Esophagus muscularis mucosa (tissue), 4 donors: ENCODE measurements at regions not wholly inside any gene's neighbourhood (a gene's known extent, or its start where the extent isn't known, plus 50 kb on each side); places are given as distances from the start of the nearest gene placed in this dataset.

ENCODE experiments used
- DNase-seq: peaks from one replicate; pipeline ENCODE4 v3.0.0-alpha.2; 2017; ENCODE audit errors: extremely low spot score
- H3K27ac ChIP-seq, 4 donors: fragments of 200-600 bp; sonication (generic); replicated peaks in 1 of 4; 1 replicate in 3 of 4; 2 replicates in 1 of 4; pipeline ENCODE4 v1.5.1; 2016 to 2019; ENCODE audit warnings: mild to moderate bottlenecking in 1 of 4
- H3K27me3 ChIP-seq, 4 donors: fragments of 200-600 bp; sonication (generic); one replicate each; pipeline versions ENCODE4 v1.5.1 to v1.6.0; 2016 to 2019
- H3K36me3 ChIP-seq, 4 donors: fragments of 200-600 bp; sonication (generic); one replicate each; pipeline ENCODE4 v1.5.1; 2016 to 2019
- H3K4me1 ChIP-seq, 4 donors: fragments of 200-600 bp; sonication (generic); one replicate each; pipeline ENCODE4 v1.5.1; 2016 to 2019
- H3K4me3 ChIP-seq, 4 donors: fragments of 200-600 bp; sonication (generic); 1 replicate in 2 of 4; 2 replicates in 2 of 4; pipeline ENCODE4 v1.5.1; 2016 to 2019; ENCODE audit warnings: mild to moderate bottlenecking in 4 of 4, moderate library complexity in 1 of 4
- H3K9me3 ChIP-seq, 4 donors: fragments of 200-600 bp; sonication (generic); 1 replicate in 3 of 4; 2 replicates in 1 of 4; pipeline ENCODE4 v1.5.1; 2016 to 2019
- CTCF ChIP-seq, 3 experiments: fragments of 200-600 bp in 2 of 3; fragments of 450-650 bp in 1 of 3; sonication (generic) in 2 of 3; IDR thresholded peaks; one replicate each; pipeline ENCODE4 v1.5.1; 2017 to 2019; ENCODE audit warnings: antibody characterized with exemption in 3 of 3, mild to moderate bottlenecking in 2 of 3, moderate library complexity in 1 of 3
- EP300 ChIP-seq: sonication (generic); formaldehyde crosslinking; IDR thresholded peaks from one replicate; pipeline ENCODE4 v1.6.1; 2017; ENCODE audit warnings: antibody characterized with exemption
- POLR2A ChIP-seq: fragments of 450-650 bp; IDR thresholded peaks from one replicate; pipeline ENCODE4 v1.6.1; 2017; ENCODE audit warnings: antibody characterized with exemption, moderate library complexity, mild to moderate bottlenecking, low read depth
- POLR2AphosphoS5 ChIP-seq, 2 donors: sonication (generic); formaldehyde crosslinking; IDR thresholded peaks; one replicate each; pipeline ENCODE4 v1.6.1; 2017; ENCODE audit warnings: antibody characterized with exemption in 2 of 2
- WGBS: methylation state at CpG from one replicate; pipeline ENCODE4 v1.1.5; 2018; 5-methylcytosine and 5-hydroxymethylcytosine counted together
- intact Hi-C: fragments of 100-400 bp; cut with DNase I; formaldehyde crosslinking; loops from one replicate; pipeline ENCODE4 v1.15.1; 2023

- Histone ChIP-seq H3K36me3 (no peaks in the 10 kb centered on the region), H3K27ac (no peak overlapping the region), H3K4me1 (no peaks in the 10 kb centered on the region), H3K9me3 (peaks cover 0 to 6% (median 0%) of the 10 kb centered on the region in 4 donors), H3K4me3 (no peak overlapping the region), H3K27me3 (peaks cover 0 to 5% (median 0%) of the 10 kb centered on the region in 4 donors)
- 86% methylated on average over 3 of the region's 3 CpGs for WGBS
- intact Hi-C loops = no loop called here
- no peak for TF ChIP-seq POLR2AphosphoS5 (IDR thresholded peaks at IDR 0.05)
- TF ChIP-seq CTCF (IDR thresholded peaks at IDR 0.05) = no peak
- no peak for TF ChIP-seq EP300
- no peak for TF ChIP-seq POLR2A
- DNase-seq = no peak
Observed at GRCh38 chr21:35477622-35478021, 428.5 kb upstream of the RUNX1 start.

- Histone ChIP-seq H3K9me3 (peaks cover 0 to 6% (median 0%) of the 10 kb centered on the region in 4 donors), H3K27ac (no peak overlapping the region), H3K4me3 (no peak overlapping the region), H3K27me3 (peaks cover 0 to 5% (median 0%) of the 10 kb centered on the region in 4 donors), H3K4me1 (no peaks in the 10 kb centered on the region), H3K36me3 (no peaks in the 10 kb centered on the region)
- intact Hi-C loops = no loop called here
- no peak for DNase-seq
- no peak for TF ChIP-seq POLR2AphosphoS5 (IDR thresholded peaks at IDR 0.05)
- TF ChIP-seq EP300 = no peak
- TF ChIP-seq POLR2A = no peak
- no peak for TF ChIP-seq CTCF (IDR thresholded peaks at IDR 0.05)
- WGBS = 35% methylated on average over 9 of the region's 9 CpGs
Observed at GRCh38 chr21:35476621-35477395, 427.7 kb upstream of the RUNX1 start.

GRCh38 chr21:35475762-35476161, 426.7 kb upstream of the RUNX1 start:
- TF ChIP-seq POLR2A = no peak
- no peak for TF ChIP-seq CTCF (IDR thresholded peaks at IDR 0.05)
- no peak for TF ChIP-seq POLR2AphosphoS5 (IDR thresholded peaks at IDR 0.05)
- TF ChIP-seq EP300 = no peak
- intact Hi-C loops = no loop called here
- no peaks in the 10 kb centered on the region for H3K36me3 ChIP-seq
- peaks cover 0 to 6% (median 0%) of the 10 kb centered on the region in 4 donors for H3K9me3 ChIP-seq
- 31% methylated on average over 4 of the region's 4 CpGs for WGBS
- no peak overlapping the region for H3K27ac ChIP-seq
- no peaks in the 10 kb centered on the region for H3K4me1 ChIP-seq
- DNase-seq = no peak
- H3K27me3 ChIP-seq = peaks cover 0 to 5% (median 0%) of the 10 kb centered on the region in 4 donors
- H3K4me3 ChIP-seq = no peak overlapping the region

- no peaks in the 10 kb centered on the region for H3K4me1 ChIP-seq
- intact Hi-C loops = no loop called here
- TF ChIP-seq POLR2A (no peak), EP300 (no peak), POLR2AphosphoS5 (IDR thresholded peaks at IDR 0.05) (no peak), CTCF (IDR thresholded peaks at IDR 0.05) (no peak)
- no peak overlapping the region for H3K4me3 ChIP-seq
- no peak for DNase-seq
- no peak overlapping the region for H3K27ac ChIP-seq
- H3K27me3 ChIP-seq = peaks cover 0 to 5% (median 0%) of the 10 kb centered on the region in 4 donors
- H3K9me3 ChIP-seq = peaks cover 0 to 6% (median 0%) of the 10 kb centered on the region in 4 donors
- no peaks in the 10 kb centered on the region for H3K36me3 ChIP-seq
Observed at GRCh38 chr21:35475009-35475408, 425.9 kb upstream of the RUNX1 start.
